ENCODE measurements at regions not wholly inside any gene's neighbourhood (a gene's known extent, or its start where the extent isn't known, plus 50 kb on each side); places are given as distances from the start of the nearest gene placed in this dataset.

DNA sequence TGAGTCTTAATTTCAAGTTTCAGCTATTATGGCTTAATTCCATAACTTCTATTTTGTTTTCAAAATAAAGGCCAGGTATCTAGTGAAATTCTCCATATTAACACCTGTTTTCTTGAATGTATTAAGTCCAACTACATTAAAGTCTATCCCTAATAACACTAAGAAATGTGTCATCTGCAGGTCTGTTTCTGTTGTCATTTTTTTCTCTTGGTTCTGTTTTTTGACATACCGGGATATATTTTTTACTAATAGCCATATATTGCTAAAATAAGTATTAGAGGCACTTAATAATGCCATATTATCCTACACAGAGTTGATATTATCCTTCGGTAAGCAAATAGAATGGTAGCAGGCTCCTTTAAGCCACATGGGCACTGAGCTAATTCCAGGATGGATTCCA, 176.0 kb upstream of the MPPED2 start:
- no peak overlapping the region for H3K4me3 ChIP-seq (replicated peaks; ENCODE audit: low read depth, low read length)
- TF ChIP-seq, protein P1, sequence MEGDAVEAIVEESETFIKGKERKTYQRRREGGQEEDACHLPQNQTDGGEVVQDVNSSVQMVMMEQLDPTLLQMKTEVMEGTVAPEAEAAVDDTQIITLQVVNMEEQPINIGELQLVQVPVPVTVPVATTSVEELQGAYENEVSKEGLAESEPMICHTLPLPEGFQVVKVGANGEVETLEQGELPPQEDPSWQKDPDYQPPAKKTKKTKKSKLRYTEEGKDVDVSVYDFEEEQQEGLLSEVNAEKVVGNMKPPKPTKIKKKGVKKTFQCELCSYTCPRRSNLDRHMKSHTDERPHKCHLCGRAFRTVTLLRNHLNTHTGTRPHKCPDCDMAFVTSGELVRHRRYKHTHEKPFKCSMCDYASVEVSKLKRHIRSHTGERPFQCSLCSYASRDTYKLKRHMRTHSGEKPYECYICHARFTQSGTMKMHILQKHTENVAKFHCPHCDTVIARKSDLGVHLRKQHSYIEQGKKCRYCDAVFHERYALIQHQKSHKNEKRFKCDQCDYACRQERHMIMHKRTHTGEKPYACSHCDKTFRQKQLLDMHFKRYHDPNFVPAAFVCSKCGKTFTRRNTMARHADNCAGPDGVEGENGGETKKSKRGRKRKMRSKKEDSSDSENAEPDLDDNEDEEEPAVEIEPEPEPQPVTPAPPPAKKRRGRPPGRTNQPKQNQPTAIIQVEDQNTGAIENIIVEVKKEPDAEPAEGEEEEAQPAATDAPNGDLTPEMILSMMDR (IDR thresholded peaks at IDR 0.05; ENCODE audit: low read length, missing control alignments), result no peak
- DNase-seq (ENCODE audit: low read depth), result no peak

DNA sequence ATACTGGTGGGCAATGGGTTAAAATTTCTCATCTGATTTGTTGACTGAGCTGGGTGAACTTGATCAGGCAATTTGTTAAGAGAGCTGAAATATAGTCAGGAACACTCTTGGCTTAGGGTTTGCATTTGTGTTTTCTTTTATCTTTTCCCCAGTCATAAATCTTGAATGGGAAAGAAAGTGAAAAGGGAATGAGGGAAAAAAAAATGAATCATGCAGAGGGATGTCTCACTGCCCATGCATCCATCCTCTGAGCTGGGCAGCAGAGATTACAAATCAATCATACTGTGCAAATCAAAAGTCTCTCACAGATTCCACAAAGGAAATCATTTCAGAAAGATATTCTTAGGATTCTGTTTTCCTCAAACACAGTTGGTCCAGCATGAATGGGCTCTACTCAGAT, 174.2 kb upstream of the MPPED2 start:
- TF ChIP-seq, protein P1 (IDR thresholded peaks at IDR 0.05; ENCODE audit: low read length, missing control alignments), result no peak
- H3K4me3 ChIP-seq (replicated peaks; ENCODE audit: low read depth, low read length), result no peak overlapping the region
- no peak for DNase-seq (ENCODE audit: low read depth)

DNA sequence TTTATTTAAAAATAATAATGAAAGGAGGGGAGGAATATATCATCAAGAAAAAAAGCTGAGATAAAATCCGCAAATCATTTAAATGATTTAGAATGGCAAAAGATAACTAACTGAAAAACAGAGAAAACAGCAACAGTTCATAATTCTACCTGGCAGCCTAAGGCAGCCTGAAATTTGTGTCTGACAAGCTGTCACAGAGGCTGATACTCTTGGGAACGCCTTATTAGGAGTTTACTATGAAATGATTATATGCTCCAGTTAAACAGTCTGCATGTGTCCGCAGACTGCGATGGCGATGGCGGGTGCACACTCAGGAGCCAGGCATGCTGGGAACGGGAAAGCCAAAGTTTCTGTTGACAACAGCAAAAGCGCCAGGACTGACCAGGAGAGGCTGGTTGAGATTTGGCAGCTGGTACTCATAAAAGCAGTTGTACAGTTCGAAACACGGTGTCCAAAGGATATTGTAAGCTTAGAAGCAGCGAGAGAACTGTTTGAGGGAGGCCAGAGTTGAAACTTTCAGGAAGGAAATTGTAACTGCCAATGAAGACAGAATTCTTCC, 172.9 kb upstream of the MPPED2 start:
- TF ChIP-seq, protein P1 (IDR thresholded peaks at IDR 0.05; ENCODE audit: low read length, missing control alignments), result no peak
- no peak overlapping the region for H3K4me3 ChIP-seq (replicated peaks; ENCODE audit: low read depth, low read length)
- DNase-seq (ENCODE audit: low read depth), result no peak

DNA sequence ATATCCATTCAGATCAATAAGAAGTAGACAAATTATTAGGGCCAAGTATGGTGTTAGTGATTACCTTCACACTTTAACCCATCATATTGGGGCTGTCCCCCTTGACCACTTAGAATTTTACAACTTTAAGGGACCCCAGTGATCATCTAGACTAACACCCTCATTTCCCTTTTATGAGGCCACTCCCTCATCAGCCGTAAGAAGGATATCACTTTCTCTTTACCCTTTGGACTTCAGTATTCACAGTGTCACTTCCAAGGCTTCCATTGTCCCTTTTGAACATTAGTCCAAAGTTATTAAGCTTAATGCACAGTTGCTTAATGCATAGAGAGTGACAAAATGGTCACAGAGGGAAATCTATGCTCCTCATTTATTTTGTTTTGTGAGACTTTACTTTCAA, 172.4 kb upstream of the MPPED2 start:
- no peak for DNase-seq (ENCODE audit: low read depth)
- TF ChIP-seq, protein P1 (IDR thresholded peaks at IDR 0.05; ENCODE audit: low read length, missing control alignments), result no peak
- H3K4me3 ChIP-seq (replicated peaks; ENCODE audit: low read depth, low read length), result no peak overlapping the region

DNA sequence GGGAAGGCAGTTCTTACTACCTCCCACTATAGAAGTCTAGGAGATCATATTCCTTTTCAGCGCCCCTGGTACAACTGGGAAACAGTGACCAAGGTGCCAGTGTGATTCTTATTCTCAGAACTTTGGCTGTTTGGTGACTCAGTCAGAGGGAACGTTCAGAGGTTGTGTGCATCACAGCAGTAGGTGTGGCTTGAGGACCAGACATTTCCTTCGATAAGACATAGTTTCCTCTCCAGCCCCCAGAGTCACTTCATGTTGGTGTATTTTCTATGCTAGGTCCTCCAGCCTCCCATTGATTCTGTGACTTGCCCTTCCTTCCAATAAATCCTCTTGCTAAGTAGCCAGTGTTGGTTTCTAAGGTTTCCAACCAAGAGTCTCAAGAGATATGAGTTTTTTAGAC, 171.9 kb upstream of the MPPED2 start:
- TF ChIP-seq, protein P1 (IDR thresholded peaks at IDR 0.05; ENCODE audit: low read length, missing control alignments), result no peak
- DNase-seq (ENCODE audit: low read depth), result no peak
- no peak overlapping the region for H3K4me3 ChIP-seq (replicated peaks; ENCODE audit: low read depth, low read length)

DNA sequence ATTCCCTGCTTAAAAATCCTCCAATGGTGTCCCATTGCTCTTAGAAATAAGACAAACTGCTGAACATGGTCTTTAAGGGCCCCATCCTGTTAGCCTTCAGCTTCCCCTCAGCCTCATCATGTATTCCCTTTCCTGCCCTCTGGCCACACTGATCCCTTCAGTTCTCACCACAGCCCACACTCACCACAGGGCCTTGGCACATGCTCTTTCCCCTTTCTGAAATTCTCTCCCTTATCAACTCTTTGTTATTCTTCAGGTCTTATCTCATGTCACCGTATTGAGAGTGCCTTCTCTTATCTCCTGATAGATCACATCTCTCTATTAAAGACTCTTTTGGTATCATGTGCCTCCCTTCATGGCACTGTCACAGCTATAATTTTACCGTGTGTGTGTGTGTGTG, 167.8 kb upstream of the MPPED2 start:
- no peak overlapping the region for H3K4me3 ChIP-seq (replicated peaks; ENCODE audit: low read depth, low read length)
- TF ChIP-seq, protein P1 (IDR thresholded peaks at IDR 0.05; ENCODE audit: low read length, missing control alignments), result no peak
- DNase-seq (ENCODE audit: low read depth), result no peak

DNA sequence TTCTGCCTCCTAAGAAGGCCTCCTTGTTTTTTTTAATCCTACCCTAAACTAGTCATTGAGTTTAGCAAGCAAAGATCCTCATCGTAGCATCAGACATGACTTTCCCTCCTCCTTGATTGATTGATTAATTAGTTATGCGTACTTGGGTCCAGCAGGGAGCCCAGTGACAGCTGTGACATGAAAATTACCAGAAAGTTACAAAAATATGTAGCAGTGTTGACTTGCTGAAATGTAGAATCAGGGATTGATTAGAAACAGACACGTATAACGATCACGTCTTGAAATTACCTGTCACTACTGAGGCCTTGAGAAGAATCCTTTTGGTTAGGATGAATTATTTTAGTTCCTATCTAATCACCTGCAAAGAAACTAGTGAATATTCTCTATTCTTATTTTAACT, 167.4 kb upstream of the MPPED2 start:
- TF ChIP-seq, protein P1 (IDR thresholded peaks at IDR 0.05; ENCODE audit: low read length, missing control alignments), result no peak
- no peak for DNase-seq (ENCODE audit: low read depth)
- H3K4me3 ChIP-seq (replicated peaks; ENCODE audit: low read depth, low read length), result no peak overlapping the region
